DMS114 treated with DMSO at 0.1 percent for 48 hours (cell line): ENCODE measurements at regions not wholly inside any gene's neighbourhood (a gene's known extent, or its start where the extent isn't known, plus 50 kb on each side); places are given as distances from the start of the nearest gene placed in this dataset.
"Not testable (repeated sequence)": the region's sequence is repeated elsewhere in the genome, so short reads cannot be mapped to it uniquely, and the experiment has no call there.

Source experiments
- DNase-seq: peaks from one replicate; lab custom pipeline; 2025; ENCODE audit not compliant: unreplicated experiment; lab: John Stamatoyannopoulos, UW

DNA sequence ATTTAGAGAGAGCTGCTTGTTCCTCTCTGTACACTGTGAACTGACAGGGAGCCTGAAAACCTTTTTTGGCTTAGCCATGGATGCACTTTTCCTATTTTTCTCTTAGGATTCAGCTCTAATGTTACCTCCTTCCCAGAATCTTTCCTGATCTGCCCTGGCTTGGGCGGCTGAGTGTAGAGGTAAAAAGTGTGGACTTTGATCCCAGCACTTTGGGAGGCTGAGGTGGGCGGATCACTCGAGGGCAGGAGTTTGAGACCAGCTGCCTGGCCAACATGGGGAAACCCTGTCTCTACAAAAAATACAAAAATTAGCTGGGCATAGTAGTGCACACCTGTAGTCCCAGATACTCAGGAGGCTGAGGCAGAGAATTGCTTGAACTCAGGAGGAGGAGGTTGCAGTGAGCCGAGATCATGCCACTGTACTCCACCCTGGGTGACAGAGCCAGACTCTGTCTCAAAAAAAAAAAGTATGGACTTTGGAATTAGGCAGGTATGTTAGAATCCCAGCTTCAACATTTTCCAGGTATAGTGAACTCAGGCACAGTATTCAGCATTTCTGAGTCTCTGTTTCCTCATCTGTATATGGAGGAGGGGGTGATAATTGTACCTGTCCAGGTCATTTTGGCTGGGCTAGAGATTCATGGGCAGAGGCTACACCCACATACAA lies 212.5 kb upstream of the EEF2KMT start:
- no peak for DNase-seq

DNA sequence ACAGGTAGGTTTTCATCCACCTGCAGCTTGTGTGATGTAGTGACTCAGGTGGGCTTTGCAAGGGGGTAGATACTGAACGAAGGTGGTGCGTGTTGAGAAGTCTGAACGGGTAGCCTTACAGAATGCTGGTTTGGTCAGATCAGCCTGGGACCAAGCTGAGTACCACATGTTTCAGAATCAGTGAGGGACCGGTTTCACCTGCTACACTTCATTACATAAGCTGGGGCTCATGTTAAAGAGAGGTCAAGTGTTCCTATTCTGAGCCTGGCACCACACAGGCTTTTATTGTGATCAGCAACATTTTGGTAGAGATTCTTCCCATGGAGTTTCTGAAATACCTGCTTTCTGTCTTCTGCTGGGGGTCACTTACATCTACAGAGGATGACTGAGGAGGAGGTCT lies 207.4 kb upstream of the EEF2KMT start:
- DNase-seq = no peak

DNA sequence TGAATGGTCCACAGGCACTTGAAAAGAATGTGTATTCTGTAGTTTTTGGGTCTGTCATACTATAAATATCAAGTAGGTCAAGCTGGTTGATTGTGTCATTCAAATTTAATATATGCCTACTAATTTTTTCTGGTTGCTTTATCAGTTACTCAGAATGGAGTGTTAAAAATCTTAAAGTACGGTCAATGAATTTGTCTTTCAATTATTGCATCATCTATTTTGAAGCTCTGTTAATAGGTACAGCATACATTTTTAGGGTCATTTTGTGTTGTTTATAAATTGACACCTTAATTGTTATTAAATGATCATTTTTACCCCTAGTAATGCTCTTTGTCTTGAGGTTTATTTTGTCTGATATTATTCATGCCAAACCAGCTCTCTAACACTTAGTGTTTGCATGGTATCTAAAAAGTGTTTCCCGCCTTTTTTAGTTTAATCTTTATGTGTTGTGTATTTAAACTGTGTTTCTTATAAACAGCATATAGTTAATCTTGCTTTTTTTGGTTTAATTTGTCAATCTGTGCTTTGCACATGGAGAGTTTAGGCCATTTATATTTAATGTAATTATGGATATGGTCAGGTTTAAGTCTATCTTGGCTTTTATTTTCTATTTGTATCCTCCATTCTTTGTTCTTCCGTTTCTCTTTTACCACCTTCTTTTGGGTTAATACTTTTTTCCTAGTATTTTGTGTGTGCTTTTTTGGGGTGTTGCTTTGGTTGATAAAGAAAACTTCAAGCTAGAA lies 204.9 kb upstream of the EEF2KMT start:
- no peak for DNase-seq

DNA sequence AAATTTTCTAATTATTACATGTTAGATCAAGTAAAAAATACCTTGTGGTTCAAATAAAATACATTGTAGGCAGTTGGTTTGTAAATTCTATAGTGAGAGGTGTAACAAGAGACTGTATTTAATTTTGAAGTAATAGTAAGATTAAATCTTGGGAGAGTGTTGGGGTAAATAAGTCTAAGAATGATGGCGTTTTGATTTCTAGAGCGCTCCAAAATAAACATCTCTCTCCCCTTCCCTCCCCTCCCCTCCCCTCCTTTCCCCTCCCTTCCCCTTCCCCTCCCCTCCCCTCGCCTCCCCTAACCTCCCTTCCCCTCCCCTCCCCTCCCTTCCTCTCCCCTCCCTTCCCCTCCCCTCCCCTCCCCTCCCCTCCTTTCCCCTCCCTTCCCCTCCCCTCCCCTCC lies 200.6 kb upstream of the EEF2KMT start:
- no peak for DNase-seq

DNA sequence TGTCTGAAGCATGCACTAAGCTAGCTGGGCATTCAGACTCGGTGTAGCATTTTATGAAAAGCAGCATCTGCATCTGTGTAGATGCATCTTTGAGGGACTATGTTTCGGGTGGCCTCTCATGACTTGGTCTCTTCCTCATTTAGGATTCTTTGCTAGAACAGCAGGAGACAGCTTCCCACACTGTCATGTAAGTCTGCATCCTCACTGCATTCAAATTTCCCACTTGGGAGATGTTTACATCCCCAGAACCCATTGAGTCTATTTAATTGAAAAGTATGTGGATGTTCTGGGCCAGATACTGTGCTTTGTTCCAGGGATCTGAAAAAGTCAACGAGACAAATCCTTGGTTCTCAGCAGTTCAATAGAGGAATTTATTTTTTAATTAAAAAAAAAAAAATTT lies 198.6 kb upstream of the EEF2KMT start:
- DNase-seq = no peak

DNA sequence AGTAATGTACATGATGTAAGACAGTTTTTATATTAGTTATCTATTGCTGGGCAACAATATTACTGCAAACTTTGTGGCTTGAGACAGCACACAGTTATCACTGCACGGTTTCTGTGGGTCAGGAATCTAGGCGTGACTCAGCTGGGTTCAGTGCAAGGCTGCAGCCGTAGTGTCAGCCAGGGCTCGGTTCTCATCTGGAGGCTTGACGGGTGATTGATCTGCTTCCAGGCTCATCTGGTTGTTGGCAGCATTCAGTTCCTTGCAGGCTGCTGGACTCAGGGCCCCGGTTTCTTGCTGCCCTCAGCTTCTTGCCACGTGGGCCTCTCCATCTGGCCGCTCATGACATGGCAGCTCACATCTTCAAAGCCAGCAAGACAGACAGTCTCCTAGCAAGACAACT lies 197.7 kb upstream of the EEF2KMT start:
- DNase-seq = not testable (repeated sequence)

DNA sequence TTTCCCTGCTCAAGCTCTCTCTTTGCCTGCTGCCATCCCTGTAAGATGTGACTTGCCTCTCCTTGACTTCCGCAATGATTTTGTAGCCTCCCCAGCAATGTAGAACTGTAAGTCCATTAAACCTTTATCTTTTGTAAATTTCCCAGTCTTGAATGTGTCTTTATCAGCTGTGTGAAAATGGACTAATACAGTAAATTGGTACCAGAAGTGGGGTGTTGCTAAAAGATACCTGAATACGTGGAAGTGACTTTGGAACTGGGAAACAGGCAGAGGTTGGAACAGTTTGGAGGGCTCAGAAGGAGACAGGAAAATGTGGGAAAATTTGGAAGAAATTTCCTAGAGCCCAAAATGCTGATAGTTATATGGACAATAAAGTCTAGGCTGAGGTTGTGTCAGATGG lies 184.6 kb upstream of the EEF2KMT start:
- not testable (repeated sequence) for DNase-seq

DNA sequence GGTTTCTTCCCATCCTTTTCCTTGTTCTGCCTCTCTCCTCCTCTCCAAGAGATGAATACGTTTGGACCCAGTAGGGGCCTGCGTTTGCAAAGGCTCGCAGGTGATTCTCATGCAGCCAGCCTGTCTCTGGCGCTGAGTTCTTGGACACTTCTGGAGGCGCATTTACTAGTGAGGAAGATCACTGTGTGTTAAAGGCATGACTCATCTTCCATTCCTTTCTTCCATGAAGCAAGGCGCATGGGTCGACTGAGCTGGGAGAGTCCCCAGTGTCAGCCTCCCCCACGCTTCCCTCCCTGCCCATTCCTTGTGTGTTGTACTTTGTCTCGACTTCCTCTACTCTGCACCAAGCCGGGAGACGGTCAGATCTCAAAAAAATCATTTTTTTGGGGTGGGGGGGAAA lies 159.9 kb upstream of the EEF2KMT start:
- no peak for DNase-seq

DNA sequence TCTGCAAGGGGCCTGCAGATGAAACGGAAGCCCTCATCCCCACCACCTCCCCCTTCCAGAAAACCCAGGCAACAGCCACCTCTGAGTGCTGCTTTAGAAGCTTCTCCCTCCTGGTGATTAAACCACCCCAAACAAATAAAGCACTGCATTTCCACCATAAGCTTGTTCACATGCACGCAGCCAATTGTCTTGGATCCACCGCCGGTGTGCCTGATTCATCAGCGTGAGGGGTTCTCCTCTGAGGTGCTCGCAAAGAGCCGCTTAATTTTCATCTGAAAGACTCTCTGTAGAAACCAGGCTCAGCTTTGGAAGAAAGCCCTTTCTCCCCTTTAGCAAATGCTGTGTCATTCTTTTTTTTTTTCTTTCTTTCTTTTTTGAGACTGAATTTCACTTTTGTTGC lies 155.2 kb upstream of the EEF2KMT start:
- DNase-seq = no peak

DNA sequence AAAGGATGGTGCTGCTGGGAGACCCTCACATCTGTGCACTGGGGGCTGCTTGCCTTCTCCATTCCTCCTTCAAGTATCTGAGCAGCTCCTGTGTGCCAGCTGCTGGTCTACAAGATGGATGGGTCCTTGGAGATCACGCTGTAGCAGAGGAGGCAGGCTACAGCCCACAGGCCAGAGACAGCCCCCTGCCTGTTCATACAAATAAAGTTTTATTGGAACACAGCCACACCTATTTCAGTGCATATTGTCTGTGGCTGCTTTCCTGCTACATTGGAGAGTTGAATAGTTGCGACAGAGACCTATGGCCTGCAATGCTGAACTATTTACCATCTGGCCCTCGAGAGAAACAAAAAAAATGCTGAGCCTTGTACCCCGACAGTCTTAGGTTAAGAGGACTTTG lies 149.8 kb upstream of the EEF2KMT start:
- DNase-seq = not testable (repeated sequence)

DNA sequence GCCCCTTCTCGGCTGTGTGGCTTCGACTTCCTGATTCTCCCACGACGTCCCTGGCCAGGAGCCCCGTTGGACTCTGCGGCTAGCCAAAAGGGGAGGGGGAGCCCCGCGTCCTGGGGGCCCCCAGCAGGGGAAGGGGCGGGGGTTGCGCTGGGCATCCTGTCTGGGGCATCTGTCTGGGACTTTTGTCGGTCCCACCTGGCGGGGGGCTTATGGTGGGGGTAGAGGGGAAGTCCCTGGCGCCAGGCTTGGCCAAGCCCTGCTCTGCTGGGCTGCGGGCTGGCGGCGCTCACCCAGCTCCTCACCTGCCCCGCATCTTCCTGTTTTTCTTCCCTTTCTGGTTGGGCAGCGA lies 142.7 kb upstream of the EEF2KMT start:
- not testable (repeated sequence) for DNase-seq

DNA sequence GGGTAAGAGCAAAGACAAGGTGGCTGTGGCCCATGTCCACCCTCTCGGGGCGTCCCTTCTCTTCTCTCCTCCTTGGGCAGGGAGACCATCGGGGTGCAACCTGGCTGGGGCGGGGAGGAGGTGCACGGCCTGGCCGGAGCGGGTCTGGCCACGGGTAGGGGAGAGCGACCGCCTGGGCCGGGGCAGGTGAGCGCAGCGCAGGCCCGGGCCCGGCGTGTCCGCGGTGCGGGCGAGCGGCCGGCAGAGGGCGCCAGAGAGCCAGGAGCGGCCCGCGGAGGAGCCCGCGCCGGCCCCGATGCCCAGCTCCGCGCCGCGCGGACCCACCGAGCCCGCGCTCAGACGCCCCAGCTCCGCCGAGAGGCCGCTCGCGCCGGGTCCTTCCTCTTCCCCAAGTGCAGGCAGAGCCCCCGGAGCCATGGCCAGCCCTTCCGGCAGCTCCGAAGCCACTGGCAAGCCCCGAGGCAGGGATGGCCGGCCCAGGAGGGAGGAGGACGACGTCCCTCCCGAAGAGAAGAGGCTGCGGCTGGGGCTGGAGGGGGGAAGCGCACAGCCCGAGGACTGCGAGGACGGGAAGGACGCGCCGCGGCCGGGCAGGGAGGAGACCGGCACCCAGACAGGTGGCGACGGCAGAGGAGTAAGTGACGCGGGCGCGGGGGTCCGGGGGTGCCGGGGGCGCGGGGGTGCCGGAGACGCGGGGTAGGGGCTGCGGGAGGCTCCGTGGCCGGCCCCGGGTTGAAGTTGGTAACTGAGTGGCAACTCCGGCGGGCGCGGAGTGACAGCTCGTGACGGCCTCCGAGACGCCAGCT lies 142.1 kb upstream of the EEF2KMT start:
- DNase-seq = not testable (repeated sequence)

DNA sequence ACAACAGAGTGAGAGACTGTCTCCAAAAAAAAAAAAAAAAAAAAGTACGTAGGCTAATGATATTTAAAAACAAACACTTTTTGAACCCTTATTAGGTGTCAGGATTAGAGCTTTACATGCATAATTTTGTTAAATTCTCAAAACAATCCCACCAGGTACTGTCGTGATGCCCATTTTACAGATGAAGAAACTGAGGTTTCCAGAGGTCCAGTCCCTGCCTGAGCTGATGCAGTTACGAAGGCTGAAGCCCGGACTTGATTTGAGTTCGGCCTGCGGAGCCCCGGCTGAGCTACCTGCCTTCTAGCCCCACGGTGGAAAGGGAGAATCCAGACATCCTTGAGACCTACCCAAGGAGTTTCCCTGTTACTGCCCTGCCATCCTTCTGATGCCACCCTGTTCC lies 137.5 kb upstream of the EEF2KMT start:
- DNase-seq = no peak

DNA sequence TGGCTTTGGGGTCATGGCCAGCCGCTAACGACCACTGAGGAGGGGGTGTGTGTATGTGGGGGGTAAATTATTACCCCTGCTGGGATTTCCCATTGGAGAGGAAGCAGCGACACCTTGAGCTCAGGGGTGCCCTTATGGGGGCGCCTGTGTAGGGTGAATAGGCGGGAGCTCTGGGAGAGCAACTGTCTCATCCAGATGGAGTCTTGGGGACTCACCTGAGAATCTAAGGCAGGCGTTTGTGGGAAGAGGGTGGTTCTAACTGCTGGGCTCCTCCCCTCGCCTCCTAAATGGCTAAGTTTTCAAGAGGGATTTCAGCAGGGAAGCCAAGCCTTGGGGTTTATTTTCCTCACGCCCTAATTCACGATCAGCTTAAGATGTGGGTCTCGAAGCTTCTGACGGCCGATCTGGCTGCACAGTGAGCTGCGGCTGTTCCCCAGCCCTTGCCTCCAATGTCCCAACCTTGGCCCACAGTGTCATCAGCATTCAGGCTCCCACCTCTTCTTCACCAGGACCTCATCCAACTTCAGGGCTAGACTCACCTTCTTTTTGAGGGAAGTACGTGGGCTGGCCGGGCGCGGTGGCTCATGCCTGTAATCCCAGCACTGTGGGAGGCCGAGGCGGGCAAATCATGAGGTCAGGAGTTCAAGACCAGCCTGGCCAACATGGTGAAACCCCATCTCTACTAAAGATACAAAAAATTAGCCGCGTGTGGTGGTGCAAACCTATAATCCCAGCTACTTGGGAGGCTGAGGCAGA lies 136.9 kb upstream of the EEF2KMT start:
- DNase-seq = no peak

DNA sequence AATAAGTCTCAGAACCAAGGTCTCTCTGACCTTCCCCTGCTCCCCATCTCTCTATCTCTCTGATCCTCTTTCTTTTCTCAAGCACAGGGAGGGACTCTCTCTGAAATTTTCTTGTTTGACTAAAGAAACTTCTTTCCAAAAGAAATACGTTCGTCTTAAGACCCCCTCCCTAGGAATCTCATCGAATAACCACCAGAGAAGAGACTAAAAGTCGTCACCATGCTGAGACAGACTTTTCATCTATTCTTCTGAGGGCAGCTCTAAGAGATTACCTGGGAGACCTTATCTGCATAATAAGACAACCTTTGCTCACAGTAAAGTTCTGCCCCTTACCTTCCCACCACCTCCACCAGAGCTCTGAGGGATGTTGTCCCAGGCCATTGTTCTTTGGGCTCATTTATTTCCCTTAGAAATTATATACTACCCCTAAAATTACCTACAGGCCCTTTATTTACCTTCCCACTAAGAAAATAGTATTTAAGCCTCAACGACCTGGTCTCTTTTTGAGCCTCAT lies 133.7 kb upstream of the EEF2KMT start:
- DNase-seq = no peak

DNA sequence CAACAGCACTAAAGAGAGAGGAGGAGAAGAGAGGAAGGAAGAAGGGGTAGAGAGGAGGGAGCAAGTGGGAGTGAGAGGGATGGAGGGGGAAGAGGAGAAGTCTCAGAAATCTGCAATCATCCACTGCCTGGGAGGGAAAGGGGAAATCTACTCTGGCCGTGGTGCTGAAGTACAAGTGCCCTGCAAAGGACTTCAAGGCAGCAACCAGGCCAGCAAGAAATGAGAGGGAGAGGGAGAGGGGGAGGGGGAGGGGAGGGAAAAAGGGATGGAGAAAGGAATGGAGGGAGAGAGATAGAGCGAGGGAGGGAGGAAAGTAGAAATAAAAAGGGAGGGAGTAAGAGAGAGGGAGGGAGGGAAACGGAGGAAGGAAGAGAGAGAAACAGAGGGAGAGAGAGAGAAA lies 130.8 kb upstream of the EEF2KMT start:
- DNase-seq = no peak

DNA sequence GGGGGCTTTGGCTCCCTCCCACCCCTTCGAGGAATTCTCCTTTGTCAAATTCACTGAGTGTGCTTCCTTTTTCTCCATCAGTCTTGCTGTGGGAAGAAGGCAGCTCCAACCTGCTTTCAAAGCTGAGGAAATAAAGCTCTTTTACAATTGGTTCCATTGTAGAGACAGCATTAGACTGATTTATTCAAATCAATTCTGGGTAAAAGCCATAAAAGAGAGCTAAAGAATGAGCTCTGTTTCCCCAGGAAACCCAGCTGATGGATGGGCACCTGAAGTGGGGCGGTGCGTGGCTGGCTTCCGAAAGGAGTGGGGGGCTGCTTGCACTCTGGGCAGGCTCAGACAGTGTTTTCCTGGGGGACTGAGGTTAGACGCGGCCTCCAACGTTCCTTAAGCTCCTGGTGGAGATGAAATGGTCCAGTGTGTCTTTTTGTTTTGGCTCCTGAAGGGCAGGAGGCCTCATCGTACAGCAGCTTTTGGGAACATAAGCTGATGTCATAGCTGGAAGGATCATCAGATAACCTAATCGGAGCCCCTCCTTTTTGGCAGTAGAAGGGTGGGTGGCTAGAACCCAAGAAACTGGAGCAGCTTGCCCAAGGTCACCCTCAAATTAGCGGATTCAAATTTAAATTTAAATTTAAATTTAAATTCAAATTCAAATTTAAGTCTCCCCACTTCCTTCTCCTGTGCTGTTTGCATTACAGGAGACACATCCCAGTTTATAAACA lies 128.5 kb upstream of the EEF2KMT start:
- DNase-seq = no peak

DNA sequence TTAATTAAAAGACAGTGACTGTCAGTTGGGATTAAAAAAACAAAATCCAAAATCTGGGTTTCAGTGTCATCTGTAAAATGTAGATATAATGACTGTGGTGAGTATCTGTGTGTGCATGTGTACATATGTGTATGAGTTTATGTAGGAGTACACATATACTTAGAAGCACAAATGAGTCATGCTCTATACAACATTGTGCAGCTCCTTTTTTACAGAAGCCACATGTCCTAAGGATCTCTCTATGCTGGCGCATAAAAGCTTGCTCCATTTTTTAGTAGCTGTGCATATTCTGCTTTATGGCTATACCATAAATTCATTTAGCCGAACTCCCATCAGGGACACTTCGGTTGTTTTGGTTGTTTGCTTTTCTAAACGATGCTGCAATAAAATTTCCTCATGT lies 125.2 kb upstream of the EEF2KMT start:
- DNase-seq = no peak

DNA sequence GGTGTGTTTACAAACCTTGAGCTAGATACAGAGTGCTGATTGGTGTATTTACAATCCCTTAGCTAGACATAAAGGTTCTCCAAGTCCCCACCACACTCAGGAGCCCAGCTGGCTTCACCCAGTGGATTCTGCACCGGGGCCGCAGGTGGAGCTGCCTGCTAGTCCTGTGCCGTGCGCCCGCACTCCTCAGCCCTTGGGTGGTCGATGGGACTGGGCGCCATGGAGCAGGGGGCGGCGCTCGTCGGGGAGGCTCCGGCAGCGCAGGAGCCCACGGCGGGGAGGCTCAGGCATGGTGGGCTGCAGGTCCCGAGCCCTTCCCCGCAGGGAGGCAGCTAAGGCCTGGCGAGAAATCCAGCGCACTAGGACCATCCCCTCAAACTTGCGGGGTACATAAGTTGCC lies 124.2 kb upstream of the EEF2KMT start:
- not testable (repeated sequence) for DNase-seq

DNA sequence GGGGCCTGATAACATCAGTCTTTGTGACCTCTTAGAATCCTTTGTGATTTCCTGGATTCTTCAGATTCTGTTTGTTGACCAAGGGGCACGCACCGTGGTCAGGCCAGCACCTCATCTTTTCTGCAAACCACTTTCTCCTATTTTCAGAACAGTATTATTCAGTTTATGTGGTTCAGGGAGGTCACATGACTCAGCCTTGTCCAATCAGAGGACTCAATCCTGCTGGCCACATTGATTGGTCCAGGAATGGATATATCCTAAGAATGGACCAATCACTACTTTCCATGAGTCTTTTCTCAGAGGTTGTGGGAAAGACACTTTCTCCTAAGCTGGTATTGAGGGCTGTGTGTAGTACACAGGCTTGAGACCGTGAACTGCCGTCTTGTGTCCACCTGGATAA lies 123.1 kb upstream of the EEF2KMT start:
- no peak for DNase-seq
